GM12878 (cell line): ENCODE measurements at regions not wholly inside any gene's neighbourhood (a gene's known extent, or its start where the extent isn't known, plus 50 kb on each side); places are given as distances from the start of the nearest gene placed in this dataset.

Experiments used
- CEBPZ ChIP-seq: fragments of 150-350 bp; IDR thresholded peaks from 2 replicates; pipeline ENCODE4 v1.6.1; 2016; ENCODE audit warnings: low read depth, low read length
- HSF1 ChIP-seq: fragments of 150-350 bp; IDR thresholded peaks from 2 replicates; pipeline ENCODE4 v1.6.1; 2014; ENCODE audit warnings: mild to moderate bottlenecking, low read depth, low read length
- KLF5 ChIP-seq: fragments of 450-650 bp; IDR thresholded peaks from 2 replicates; pipeline ENCODE4 v1.6.1; 2014; ENCODE audit warnings: mild to moderate bottlenecking; ENCODE audit not compliant: partially characterized antibody
- RELB ChIP-seq: fragments of 450-650 bp; IDR thresholded peaks from 2 replicates; pipeline ENCODE4 v1.6.1; 2017; ENCODE audit warnings: low read depth, mild to moderate bottlenecking, moderate library complexity
- SMARCA5 ChIP-seq: fragments of 450-650 bp; IDR thresholded peaks from 2 replicates; pipeline ENCODE4 v1.6.1; 2017; ENCODE audit warnings: mild to moderate bottlenecking
- TF ChIP-seq, protein P1 (sequence below): fragments of 450-650 bp; IDR thresholded peaks from 2 replicates; pipeline ENCODE4 v1.6.1; 2016; ENCODE audit warnings: mild to moderate bottlenecking, moderate library complexity, borderline replicate concordance
- TF ChIP-seq, protein P2 (sequence below): fragments of 450-650 bp; formaldehyde crosslinking; IDR thresholded peaks from 2 replicates; pipeline ENCODE4 v1.5.0; 2022; ENCODE audit warnings: mild to moderate bottlenecking, missing genetic modification characterization
- TF ChIP-seq, protein P3 (sequence below): IDR thresholded peaks from 2 replicates; pipeline ENCODE4 v1.6.1; 2011; ENCODE audit warnings: low read depth, low read length, improper control_type of control experiment, borderline replicate concordance
- TF ChIP-seq, protein P4 (sequence below): IDR thresholded peaks from 2 replicates; pipeline ENCODE4 v1.6.1; 2011; ENCODE audit warnings: borderline replicate concordance, low read depth, mild to moderate bottlenecking, moderate library complexity, low read length; ENCODE audit not compliant: insufficient read depth, poor library complexity, severe bottlenecking

GRCh38 chr22:27380855-27381254, 420.7 kb downstream of the MN1 start (continued):
- TF ChIP-seq CEBPZ (no peak), RELB (no peak), SMARCA5 (no peak), KLF5 (no peak), HSF1 (no peak)
- TF ChIP-seq, protein P1, sequence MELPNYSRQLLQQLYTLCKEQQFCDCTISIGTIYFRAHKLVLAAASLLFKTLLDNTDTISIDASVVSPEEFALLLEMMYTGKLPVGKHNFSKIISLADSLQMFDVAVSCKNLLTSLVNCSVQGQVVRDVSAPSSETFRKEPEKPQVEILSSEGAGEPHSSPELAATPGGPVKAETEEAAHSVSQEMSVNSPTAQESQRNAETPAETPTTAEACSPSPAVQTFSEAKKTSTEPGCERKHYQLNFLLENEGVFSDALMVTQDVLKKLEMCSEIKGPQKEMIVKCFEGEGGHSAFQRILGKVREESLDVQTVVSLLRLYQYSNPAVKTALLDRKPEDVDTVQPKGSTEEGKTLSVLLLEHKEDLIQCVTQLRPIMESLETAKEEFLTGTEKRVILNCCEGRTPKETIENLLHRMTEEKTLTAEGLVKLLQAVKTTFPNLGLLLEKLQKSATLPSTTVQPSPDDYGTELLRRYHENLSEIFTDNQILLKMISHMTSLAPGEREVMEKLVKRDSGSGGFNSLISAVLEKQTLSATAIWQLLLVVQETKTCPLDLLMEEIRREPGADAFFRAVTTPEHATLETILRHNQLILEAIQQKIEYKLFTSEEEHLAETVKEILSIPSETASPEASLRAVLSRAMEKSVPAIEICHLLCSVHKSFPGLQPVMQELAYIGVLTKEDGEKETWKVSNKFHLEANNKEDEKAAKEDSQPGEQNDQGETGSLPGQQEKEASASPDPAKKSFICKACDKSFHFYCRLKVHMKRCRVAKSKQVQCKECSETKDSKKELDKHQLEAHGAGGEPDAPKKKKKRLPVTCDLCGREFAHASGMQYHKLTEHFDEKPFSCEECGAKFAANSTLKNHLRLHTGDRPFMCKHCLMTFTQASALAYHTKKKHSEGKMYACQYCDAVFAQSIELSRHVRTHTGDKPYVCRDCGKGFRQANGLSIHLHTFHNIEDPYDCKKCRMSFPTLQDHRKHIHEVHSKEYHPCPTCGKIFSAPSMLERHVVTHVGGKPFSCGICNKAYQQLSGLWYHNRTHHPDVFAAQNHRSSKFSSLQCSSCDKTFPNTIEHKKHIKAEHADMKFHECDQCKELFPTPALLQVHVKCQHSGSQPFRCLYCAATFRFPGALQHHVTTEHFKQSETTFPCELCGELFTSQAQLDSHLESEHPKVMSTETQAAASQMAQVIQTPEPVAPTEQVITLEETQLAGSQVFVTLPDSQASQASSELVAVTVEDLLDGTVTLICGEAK, result no peak
- TF ChIP-seq, protein P2, sequence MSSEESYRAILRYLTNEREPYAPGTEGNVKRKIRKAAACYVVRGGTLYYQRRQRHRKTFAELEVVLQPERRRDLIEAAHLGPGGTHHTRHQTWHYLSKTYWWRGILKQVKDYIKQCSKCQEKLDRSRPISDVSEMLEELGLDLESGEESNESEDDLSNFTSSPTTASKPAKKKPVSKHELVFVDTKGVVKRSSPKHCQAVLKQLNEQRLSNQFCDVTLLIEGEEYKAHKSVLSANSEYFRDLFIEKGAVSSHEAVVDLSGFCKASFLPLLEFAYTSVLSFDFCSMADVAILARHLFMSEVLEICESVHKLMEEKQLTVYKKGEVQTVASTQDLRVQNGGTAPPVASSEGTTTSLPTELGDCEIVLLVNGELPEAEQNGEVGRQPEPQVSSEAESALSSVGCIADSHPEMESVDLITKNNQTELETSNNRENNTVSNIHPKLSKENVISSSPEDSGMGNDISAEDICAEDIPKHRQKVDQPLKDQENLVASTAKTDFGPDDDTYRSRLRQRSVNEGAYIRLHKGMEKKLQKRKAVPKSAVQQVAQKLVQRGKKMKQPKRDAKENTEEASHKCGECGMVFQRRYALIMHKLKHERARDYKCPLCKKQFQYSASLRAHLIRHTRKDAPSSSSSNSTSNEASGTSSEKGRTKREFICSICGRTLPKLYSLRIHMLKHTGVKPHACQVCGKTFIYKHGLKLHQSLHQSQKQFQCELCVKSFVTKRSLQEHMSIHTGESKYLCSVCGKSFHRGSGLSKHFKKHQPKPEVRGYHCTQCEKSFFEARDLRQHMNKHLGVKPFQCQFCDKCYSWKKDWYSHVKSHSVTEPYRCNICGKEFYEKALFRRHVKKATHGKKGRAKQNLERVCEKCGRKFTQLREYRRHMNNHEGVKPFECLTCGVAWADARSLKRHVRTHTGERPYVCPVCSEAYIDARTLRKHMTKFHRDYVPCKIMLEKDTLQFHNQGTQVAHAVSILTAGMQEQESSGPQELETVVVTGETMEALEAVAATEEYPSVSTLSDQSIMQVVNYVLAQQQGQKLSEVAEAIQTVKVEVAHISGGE, result no peak
- TF ChIP-seq, protein P3, sequence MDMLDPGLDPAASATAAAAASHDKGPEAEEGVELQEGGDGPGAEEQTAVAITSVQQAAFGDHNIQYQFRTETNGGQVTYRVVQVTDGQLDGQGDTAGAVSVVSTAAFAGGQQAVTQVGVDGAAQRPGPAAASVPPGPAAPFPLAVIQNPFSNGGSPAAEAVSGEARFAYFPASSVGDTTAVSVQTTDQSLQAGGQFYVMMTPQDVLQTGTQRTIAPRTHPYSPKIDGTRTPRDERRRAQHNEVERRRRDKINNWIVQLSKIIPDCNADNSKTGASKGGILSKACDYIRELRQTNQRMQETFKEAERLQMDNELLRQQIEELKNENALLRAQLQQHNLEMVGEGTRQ, result no peak
- TF ChIP-seq, protein P4, sequence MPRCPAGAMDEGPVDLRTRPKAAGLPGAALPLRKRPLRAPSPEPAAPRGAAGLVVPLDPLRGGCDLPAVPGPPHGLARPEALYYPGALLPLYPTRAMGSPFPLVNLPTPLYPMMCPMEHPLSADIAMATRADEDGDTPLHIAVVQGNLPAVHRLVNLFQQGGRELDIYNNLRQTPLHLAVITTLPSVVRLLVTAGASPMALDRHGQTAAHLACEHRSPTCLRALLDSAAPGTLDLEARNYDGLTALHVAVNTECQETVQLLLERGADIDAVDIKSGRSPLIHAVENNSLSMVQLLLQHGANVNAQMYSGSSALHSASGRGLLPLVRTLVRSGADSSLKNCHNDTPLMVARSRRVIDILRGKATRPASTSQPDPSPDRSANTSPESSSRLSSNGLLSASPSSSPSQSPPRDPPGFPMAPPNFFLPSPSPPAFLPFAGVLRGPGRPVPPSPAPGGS, result no peak
